ENCODE measurements at regions not wholly inside any gene's neighbourhood (a gene's known extent, or its start where the extent isn't known, plus 50 kb on each side); places are given as distances from the start of the nearest gene placed in this dataset.
A peak's percentile ranks its signal among the peaks of the same experiment; 100 is the strongest.

- no peak overlapping the region for H3K4me3 ChIP-seq (ENCODE audit: low read depth, low read length)
- TF ChIP-seq, protein P1, sequence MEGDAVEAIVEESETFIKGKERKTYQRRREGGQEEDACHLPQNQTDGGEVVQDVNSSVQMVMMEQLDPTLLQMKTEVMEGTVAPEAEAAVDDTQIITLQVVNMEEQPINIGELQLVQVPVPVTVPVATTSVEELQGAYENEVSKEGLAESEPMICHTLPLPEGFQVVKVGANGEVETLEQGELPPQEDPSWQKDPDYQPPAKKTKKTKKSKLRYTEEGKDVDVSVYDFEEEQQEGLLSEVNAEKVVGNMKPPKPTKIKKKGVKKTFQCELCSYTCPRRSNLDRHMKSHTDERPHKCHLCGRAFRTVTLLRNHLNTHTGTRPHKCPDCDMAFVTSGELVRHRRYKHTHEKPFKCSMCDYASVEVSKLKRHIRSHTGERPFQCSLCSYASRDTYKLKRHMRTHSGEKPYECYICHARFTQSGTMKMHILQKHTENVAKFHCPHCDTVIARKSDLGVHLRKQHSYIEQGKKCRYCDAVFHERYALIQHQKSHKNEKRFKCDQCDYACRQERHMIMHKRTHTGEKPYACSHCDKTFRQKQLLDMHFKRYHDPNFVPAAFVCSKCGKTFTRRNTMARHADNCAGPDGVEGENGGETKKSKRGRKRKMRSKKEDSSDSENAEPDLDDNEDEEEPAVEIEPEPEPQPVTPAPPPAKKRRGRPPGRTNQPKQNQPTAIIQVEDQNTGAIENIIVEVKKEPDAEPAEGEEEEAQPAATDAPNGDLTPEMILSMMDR (IDR thresholded peaks at IDR 0.05; ENCODE audit: low read depth, low read length) = peak; percentile 44
These were observed 283.1 kb downstream of the LMX1A start for GRCh38 chr1:165073185-165074007.

- TF ChIP-seq, protein P1 (IDR thresholded peaks at IDR 0.05; ENCODE audit: low read depth, low read length) = no peak
- no peak overlapping the region for H3K4me3 ChIP-seq (ENCODE audit: low read depth, low read length)
These were observed 285.8 kb downstream of the LMX1A start for GRCh38 chr1:165070675-165071074.

DNA sequence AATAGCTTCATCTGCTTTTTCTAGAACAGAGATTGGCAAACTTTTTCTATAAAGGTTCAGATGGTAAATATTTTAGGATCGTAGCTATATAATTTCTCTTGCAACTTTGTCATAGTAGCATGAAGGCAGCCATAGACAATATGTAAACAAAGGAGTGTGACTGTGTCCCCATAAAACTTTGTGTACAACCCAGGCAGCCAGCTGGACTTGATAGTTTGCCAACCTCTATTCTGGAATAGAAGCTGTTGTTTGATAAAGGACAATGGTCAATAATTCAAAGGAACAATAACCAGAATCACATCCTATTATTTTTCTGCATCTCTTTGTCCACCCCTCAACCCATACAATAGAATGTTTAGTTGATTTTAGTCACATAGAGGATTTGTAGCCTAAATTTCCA, 286.7 kb downstream of the LMX1A start:
- no peak overlapping the region for H3K4me3 ChIP-seq (ENCODE audit: low read depth, low read length)
- TF ChIP-seq, protein P1 (IDR thresholded peaks at IDR 0.05; ENCODE audit: low read depth, low read length) = no peak

GRCh38 chr1:165068741-165069140, 287.8 kb downstream of the LMX1A start:
- no peak overlapping the region for H3K4me3 ChIP-seq (ENCODE audit: low read depth, low read length)
- TF ChIP-seq, protein P1 (IDR thresholded peaks at IDR 0.05; ENCODE audit: low read depth, low read length) = no peak

- TF ChIP-seq, protein P1 (IDR thresholded peaks at IDR 0.05; ENCODE audit: low read depth, low read length) = no peak
- no peak overlapping the region for H3K4me3 ChIP-seq (ENCODE audit: low read depth, low read length)
These were observed 288.7 kb downstream of the LMX1A start for GRCh38 chr1:165067829-165068228.

- no peak overlapping the region for H3K4me3 ChIP-seq (ENCODE audit: low read depth, low read length)
- TF ChIP-seq, protein P1 (IDR thresholded peaks at IDR 0.05; ENCODE audit: low read depth, low read length) = no peak
These were observed 293.1 kb downstream of the LMX1A start for GRCh38 chr1:165063181-165063965.

DNA sequence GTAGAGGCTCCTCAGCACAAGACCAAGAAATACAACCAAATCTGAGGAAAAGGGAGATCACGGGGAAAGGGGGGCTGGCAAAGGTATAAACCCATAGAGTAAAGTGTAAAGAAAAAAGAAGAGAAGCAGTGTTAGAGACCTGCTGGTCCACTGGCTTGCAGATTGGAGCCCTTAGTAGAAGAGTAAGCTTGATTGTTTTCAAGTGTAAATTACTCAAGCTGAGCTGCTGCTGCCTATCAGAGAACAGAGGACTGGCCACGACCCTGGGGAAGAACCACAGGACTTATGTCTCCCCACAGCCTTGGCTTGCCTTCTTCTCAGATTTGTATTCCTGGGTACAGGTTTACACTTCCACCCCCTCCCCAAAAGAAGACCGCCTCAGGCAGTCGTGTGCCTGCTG, 294.2 kb downstream of the LMX1A start:
- TF ChIP-seq, protein P1 (IDR thresholded peaks at IDR 0.05; ENCODE audit: low read depth, low read length) = no peak
- no peak overlapping the region for H3K4me3 ChIP-seq (ENCODE audit: low read depth, low read length)

Data from WI38 (cell line).